SK-N-SH treated with all-trans-retinoic acid at 6 μM for 48 hours (cell line): ENCODE measurements at regions not wholly inside any gene's neighbourhood (a gene's known extent, or its start where the extent isn't known, plus 50 kb on each side); places are given as distances from the start of the nearest gene placed in this dataset.
"Not testable (repeated sequence)": the region's sequence is repeated elsewhere in the genome, so short reads cannot be mapped to it uniquely, and the experiment has no call there.

Source experiments
- ATAC-seq: fragments of 200-7000 bp; cut with Tn5 transposase; 3 replicates; pipeline ENCODE4 v1.9.1; 2020; ENCODE audit warnings: mild to moderate bottlenecking, moderate library complexity
- ARNTL ChIP-seq: fragments of 450-650 bp; formaldehyde crosslinking; IDR thresholded peaks from 2 replicates; pipeline ENCODE4 v1.5.0; 2020; ENCODE audit warnings: low read depth, mild to moderate bottlenecking, moderate library complexity, borderline replicate concordance
- BACH2 ChIP-seq: fragments of 250-450 bp; sonication (Bioruptor Pico); IDR thresholded peaks from 2 replicates; pipeline ENCODE4 v1.9.0; 2021; ENCODE audit warnings: mild to moderate bottlenecking, borderline replicate concordance
- CSDC2 ChIP-seq: fragments of 250-450 bp; sonication (Bioruptor Pico); IDR thresholded peaks from 2 replicates; pipeline ENCODE4 v1.5.0; 2020; ENCODE audit warnings: mild to moderate bottlenecking, moderate library complexity
- ESRRG ChIP-seq: fragments of 250-450 bp; sonication (Bioruptor Pico); IDR thresholded peaks from 2 replicates; pipeline ENCODE4 v1.6.1; 2021; ENCODE audit warnings: mild to moderate bottlenecking
- GLIS3 ChIP-seq: fragments of 250-450 bp; sonication (Bioruptor Pico); IDR thresholded peaks from 2 replicates; pipeline ENCODE4 v1.5.0; 2020; ENCODE audit warnings: mild to moderate bottlenecking, moderate library complexity
- ISL1 ChIP-seq: fragments of 250-450 bp; sonication (Bioruptor Pico); IDR thresholded peaks from 2 replicates; pipeline ENCODE4 v2.1.2; 2022; ENCODE audit warnings: mild to moderate bottlenecking, moderate library complexity
- OSR1 ChIP-seq: fragments of 250-450 bp; sonication (Bioruptor Pico); IDR thresholded peaks from 2 replicates; pipeline ENCODE4 v1.8.0; 2022; ENCODE audit warnings: moderate library complexity, mild to moderate bottlenecking, inconsistent platforms
- PATZ1 ChIP-seq: fragments of 250-450 bp; sonication (Bioruptor Pico); IDR thresholded peaks from 2 replicates; pipeline ENCODE4 v1.8.0; 2020; ENCODE audit warnings: mild to moderate bottlenecking, moderate library complexity, borderline replicate concordance
- PPARA ChIP-seq: fragments of 250-450 bp; sonication (Bioruptor Pico); IDR thresholded peaks from 2 replicates; pipeline ENCODE4 v1.5.0; 2020; ENCODE audit warnings: mild to moderate bottlenecking, borderline replicate concordance
- RARB ChIP-seq: fragments of 250-450 bp; sonication (Bioruptor Pico); IDR thresholded peaks from 2 replicates; pipeline ENCODE4 v1.8.0; 2021; ENCODE audit warnings: mild to moderate bottlenecking, moderate library complexity
- SNAI2 ChIP-seq: fragments of 250-450 bp; sonication (Bioruptor Pico); IDR thresholded peaks from 2 replicates; pipeline ENCODE4 v1.5.0; 2020; ENCODE audit warnings: mild to moderate bottlenecking, moderate library complexity
- TCF4 ChIP-seq: fragments of 250-450 bp; sonication (Bioruptor Pico); IDR thresholded peaks from 2 replicates; pipeline ENCODE4 v1.8.0; 2021; ENCODE audit warnings: mild to moderate bottlenecking, moderate library complexity, borderline replicate concordance
- TOX ChIP-seq: fragments of 250-450 bp; sonication (Bioruptor Pico); IDR thresholded peaks from 2 replicates; pipeline ENCODE4 v1.8.0; 2021; ENCODE audit warnings: mild to moderate bottlenecking, moderate library complexity, borderline replicate concordance
- ZC3H10 ChIP-seq: fragments of 250-450 bp; sonication (Bioruptor Pico); IDR thresholded peaks from 2 replicates; pipeline ENCODE4 v1.5.1; 2021; ENCODE audit warnings: mild to moderate bottlenecking, moderate library complexity
- ZFP3 ChIP-seq: fragments of 250-450 bp; sonication (Bioruptor Pico); IDR thresholded peaks from 2 replicates; pipeline ENCODE4 v1.5.0; 2020; ENCODE audit warnings: mild to moderate bottlenecking, moderate library complexity
- ZFP30 ChIP-seq: fragments of 450-650 bp; formaldehyde crosslinking; IDR thresholded peaks from 2 replicates; pipeline ENCODE4 v1.5.0; 2022; ENCODE audit warnings: mild to moderate bottlenecking, moderate library complexity
- ZNF565 ChIP-seq: fragments of 450-650 bp; formaldehyde crosslinking; conservative IDR thresholded peaks from 2 replicates; pipeline ENCODE4 v1.5.0; 2020; ENCODE audit warnings: low read depth, mild to moderate bottlenecking, moderate library complexity
- ZNF70 ChIP-seq: fragments of 450-650 bp; formaldehyde crosslinking; IDR thresholded peaks from 2 replicates; pipeline ENCODE4 v1.5.0; 2020; ENCODE audit warnings: mild to moderate bottlenecking, moderate library complexity
- ZNF8 ChIP-seq: fragments of 450-650 bp; formaldehyde crosslinking; IDR thresholded peaks from 2 replicates; pipeline ENCODE4 v1.5.0; 2020; ENCODE audit warnings: mild to moderate bottlenecking, moderate library complexity
- TF ChIP-seq, protein P1 (sequence below): fragments of 250-450 bp; sonication (Bioruptor Pico); IDR thresholded peaks from 2 replicates; pipeline ENCODE4 v1.5.0; 2020; ENCODE audit warnings: mild to moderate bottlenecking, moderate library complexity
- TF ChIP-seq, protein P2 (sequence below): fragments of 250-450 bp; sonication (Bioruptor Pico); IDR thresholded peaks from 2 replicates; pipeline ENCODE4 v1.5.1; 2021; ENCODE audit warnings: mild to moderate bottlenecking, moderate library complexity

DNA sequence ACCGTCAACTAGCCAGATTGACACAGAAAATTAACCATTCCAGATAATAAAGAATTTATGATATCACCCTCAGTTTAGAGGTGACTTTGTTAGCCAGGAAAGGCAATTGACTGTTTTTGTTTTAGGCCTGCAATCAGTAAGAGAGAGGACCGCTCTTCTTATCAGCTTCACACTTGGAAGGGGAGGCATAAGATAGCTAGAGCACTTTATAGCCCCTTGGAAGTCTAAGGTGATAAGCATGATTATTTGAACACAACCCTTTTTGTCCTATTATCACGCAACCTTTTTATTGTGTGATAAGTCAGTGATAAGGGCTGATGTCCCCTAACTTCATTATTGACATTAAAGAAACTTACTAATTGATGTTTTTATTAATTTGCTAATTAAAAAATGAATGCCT, 162.6 kb upstream of the CDKN2B start:
- ATAC-seq, result no peak
- TF ChIP-seq ZNF70 (CRISPR knock-in tag) (no peak), SNAI2 (CRISPR knock-in tag) (no peak), ZNF565 (CRISPR knock-in tag) (no peak), TCF4 (CRISPR knock-in tag) (no peak), ZFP30 (CRISPR knock-in tag) (no peak), PATZ1 (CRISPR knock-in tag) (no peak), CSDC2 (no peak), ARNTL (no peak), BACH2 (CRISPR knock-in tag) (no peak), ZC3H10 (CRISPR knock-in tag) (no peak), ESRRG (CRISPR knock-in tag) (no peak), PPARA (no peak), ZFP3 (CRISPR knock-in tag) (no peak)
- TF ChIP-seq, protein P1, sequence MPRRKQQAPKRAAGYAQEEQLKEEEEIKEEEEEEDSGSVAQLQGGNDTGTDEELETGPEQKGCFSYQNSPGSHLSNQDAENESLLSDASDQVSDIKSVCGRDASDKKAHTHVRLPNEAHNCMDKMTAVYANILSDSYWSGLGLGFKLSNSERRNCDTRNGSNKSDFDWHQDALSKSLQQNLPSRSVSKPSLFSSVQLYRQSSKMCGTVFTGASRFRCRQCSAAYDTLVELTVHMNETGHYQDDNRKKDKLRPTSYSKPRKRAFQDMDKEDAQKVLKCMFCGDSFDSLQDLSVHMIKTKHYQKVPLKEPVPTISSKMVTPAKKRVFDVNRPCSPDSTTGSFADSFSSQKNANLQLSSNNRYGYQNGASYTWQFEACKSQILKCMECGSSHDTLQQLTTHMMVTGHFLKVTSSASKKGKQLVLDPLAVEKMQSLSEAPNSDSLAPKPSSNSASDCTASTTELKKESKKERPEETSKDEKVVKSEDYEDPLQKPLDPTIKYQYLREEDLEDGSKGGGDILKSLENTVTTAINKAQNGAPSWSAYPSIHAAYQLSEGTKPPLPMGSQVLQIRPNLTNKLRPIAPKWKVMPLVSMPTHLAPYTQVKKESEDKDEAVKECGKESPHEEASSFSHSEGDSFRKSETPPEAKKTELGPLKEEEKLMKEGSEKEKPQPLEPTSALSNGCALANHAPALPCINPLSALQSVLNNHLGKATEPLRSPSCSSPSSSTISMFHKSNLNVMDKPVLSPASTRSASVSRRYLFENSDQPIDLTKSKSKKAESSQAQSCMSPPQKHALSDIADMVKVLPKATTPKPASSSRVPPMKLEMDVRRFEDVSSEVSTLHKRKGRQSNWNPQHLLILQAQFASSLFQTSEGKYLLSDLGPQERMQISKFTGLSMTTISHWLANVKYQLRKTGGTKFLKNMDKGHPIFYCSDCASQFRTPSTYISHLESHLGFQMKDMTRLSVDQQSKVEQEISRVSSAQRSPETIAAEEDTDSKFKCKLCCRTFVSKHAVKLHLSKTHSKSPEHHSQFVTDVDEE (CRISPR knock-in tag), result no peak
- TF ChIP-seq, protein P2, sequence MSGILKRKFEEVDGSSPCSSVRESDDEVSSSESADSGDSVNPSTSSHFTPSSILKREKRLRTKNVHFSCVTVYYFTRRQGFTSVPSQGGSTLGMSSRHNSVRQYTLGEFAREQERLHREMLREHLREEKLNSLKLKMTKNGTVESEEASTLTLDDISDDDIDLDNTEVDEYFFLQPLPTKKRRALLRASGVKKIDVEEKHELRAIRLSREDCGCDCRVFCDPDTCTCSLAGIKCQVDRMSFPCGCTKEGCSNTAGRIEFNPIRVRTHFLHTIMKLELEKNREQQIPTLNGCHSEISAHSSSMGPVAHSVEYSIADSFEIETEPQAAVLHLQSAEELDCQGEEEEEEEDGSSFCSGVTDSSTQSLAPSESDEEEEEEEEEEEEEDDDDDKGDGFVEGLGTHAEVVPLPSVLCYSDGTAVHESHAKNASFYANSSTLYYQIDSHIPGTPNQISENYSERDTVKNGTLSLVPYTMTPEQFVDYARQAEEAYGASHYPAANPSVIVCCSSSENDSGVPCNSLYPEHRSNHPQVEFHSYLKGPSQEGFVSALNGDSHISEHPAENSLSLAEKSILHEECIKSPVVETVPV (CRISPR knock-in tag), result no peak

- TF ChIP-seq GLIS3 (no peak), PATZ1 (CRISPR knock-in tag) (no peak), ZNF8 (no peak), ISL1 (CRISPR knock-in tag) (no peak), ARNTL (no peak), ZNF565 (CRISPR knock-in tag) (no peak), ZC3H10 (CRISPR knock-in tag) (no peak), ZNF70 (CRISPR knock-in tag) (no peak), TOX (CRISPR knock-in tag) (no peak), ESRRG (CRISPR knock-in tag) (no peak), ZFP3 (CRISPR knock-in tag) (no peak), SNAI2 (CRISPR knock-in tag) (no peak), CSDC2 (no peak), RARB (CRISPR knock-in tag) (no peak)
- TF ChIP-seq, protein P2 (CRISPR knock-in tag), result no peak
- ATAC-seq, result no peak
Measured at GRCh38 chr9:22173908-22174307, 164.8 kb upstream of the CDKN2B start.

DNA sequence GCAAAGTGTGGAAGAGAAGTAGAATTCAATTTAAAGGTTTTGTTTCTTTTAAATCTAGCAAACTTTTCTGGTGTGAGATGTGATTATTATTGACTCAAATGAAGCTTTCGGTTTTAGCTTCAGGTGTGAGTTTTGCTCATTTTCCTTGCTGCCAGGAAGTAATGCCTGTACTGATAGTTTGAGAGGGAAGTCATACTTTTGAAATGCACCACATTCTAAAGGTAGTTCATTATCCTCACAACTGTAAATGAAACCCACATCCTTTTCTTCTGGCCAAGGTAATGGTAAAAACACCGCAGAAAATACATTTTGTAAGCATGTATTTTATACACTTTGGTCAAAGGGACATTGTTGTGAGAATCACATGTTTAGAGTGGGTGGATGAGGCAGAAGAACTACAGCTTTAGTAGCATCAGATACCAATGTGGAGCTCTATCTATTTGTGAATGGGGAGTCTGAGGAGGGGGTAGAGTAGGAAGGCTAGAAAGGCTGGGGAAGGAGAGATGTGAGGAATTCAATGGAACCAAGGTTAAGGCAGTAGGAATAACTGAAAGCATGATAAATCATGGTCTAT, 167.0 kb upstream of the CDKN2B start:
- ATAC-seq, result no peak
- TF ChIP-seq OSR1 (CRISPR knock-in tag), result no peak

DNA sequence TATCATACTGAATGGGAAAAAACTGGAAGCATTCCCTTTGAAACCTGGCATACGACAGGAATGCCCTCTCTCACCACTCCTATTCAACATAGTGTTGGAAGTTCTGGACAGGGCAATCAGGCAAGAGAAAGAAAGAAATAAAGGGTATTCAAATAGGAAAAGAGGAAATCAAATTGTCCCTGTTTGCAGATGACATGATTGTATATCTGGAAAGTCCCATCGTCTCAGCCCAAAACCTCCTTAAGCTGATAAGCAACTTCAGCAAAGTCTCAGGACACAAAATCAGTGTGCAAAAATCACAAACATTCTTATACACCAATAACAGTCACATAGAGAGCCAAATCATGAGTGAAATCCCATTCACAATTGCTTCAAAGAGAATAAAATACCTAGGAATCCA, 171.9 kb upstream of the CDKN2B start:
- not testable (repeated sequence) for ATAC-seq
